NCI-H1930 (cell line): ENCODE measurements at regions not wholly inside any gene's neighbourhood (a gene's known extent, or its start where the extent isn't known, plus 50 kb on each side); places are given as distances from the start of the nearest gene placed in this dataset.

Experiments
- DNase-seq, 2 experiments: peaks; one replicate each; lab custom pipeline; 2025; lab: John Stamatoyannopoulos, UW

- DNase-seq = no peak
Measured at GRCh38 chr2:14157816-14158215, 474.7 kb upstream of the LRATD1 start.

GRCh38 chr2:14180333-14180732, 452.2 kb upstream of the LRATD1 start:
- no peak for DNase-seq

GRCh38 chr2:14182227-14182946, 450.1 kb upstream of the LRATD1 start:
- DNase-seq = no peak

- no peak for DNase-seq
Measured at GRCh38 chr2:14185906-14186305, 446.6 kb upstream of the LRATD1 start.

- no peak for DNase-seq
Measured at GRCh38 chr2:14188446-14188845, 444.1 kb upstream of the LRATD1 start.

- DNase-seq = no peak
Measured at GRCh38 chr2:14189929-14190328, 442.6 kb upstream of the LRATD1 start.

- DNase-seq = no peak
Measured at GRCh38 chr2:14194233-14194632, 438.3 kb upstream of the LRATD1 start.

GRCh38 chr2:14197293-14197692, 435.2 kb upstream of the LRATD1 start:
- no peak for DNase-seq

- DNase-seq = no peak
Measured at GRCh38 chr2:14199040-14199439, 433.5 kb upstream of the LRATD1 start.

GRCh38 chr2:14219306-14219705, 413.2 kb upstream of the LRATD1 start:
- DNase-seq = no peak

GRCh38 chr2:14220101-14220500, 412.4 kb upstream of the LRATD1 start:
- DNase-seq = no peak

- no peak for DNase-seq
Measured at GRCh38 chr2:14221466-14221865, 411.1 kb upstream of the LRATD1 start.

- DNase-seq = no peak
Measured at GRCh38 chr2:14223576-14223975, 408.9 kb upstream of the LRATD1 start.

- DNase-seq = no peak
Measured at GRCh38 chr2:14231391-14231898, 401.1 kb upstream of the LRATD1 start.

GRCh38 chr2:14232217-14232616, 400.3 kb upstream of the LRATD1 start:
- DNase-seq = no peak

- DNase-seq = no peak
Measured at GRCh38 chr2:14234911-14235310, 397.6 kb upstream of the LRATD1 start.

- DNase-seq = no peak
Measured at GRCh38 chr2:14235667-14236066, 396.9 kb upstream of the LRATD1 start.

GRCh38 chr2:14237902-14238301, 394.6 kb upstream of the LRATD1 start:
- no peak for DNase-seq

- DNase-seq = no peak
Measured at GRCh38 chr2:14239605-14240004, 392.9 kb upstream of the LRATD1 start.

- no peak for DNase-seq
Measured at GRCh38 chr2:14240868-14241267, 391.6 kb upstream of the LRATD1 start.

GRCh38 chr2:14245901-14246300, 386.6 kb upstream of the LRATD1 start:
- DNase-seq = no peak

GRCh38 chr2:14255135-14255820, 377.2 kb upstream of the LRATD1 start:
- no peak for DNase-seq

- no peak for DNase-seq
Measured at GRCh38 chr2:14256890-14257289, 375.6 kb upstream of the LRATD1 start.
